ENCODE measurements at regions not wholly inside any gene's neighbourhood (a gene's known extent, or its start where the extent isn't known, plus 50 kb on each side); places are given as distances from the start of the nearest gene placed in this dataset.
A peak's percentile ranks its signal among the peaks of the same experiment; 100 is the strongest.
"Not testable (repeated sequence)": the region's sequence is repeated elsewhere in the genome, so short reads cannot be mapped to it uniquely, and the experiment has no call there.

GRCh38 chr7:25735674-25736242 lies 416.2 kb upstream of the NFE2L3 start:
- Histone ChIP-seq H3K9me3 (no peaks in the 10 kb centered on the region), H3K27ac (no peak overlapping the region), H3K36me3 (replicated peaks in 1 of 2; ENCODE audit: insufficient read depth in 1 of 2, low read depth in 2 of 2) (no peaks in the 10 kb centered on the region), H3K4me3 (no peak overlapping the region), H3K27me3 (no peaks in the 10 kb centered on the region), H3K4me1 (no peaks in the 10 kb centered on the region)
- TF ChIP-seq POLR2A (IDR thresholded peaks at IDR 0.05): no peak
- TF ChIP-seq, protein P1, sequence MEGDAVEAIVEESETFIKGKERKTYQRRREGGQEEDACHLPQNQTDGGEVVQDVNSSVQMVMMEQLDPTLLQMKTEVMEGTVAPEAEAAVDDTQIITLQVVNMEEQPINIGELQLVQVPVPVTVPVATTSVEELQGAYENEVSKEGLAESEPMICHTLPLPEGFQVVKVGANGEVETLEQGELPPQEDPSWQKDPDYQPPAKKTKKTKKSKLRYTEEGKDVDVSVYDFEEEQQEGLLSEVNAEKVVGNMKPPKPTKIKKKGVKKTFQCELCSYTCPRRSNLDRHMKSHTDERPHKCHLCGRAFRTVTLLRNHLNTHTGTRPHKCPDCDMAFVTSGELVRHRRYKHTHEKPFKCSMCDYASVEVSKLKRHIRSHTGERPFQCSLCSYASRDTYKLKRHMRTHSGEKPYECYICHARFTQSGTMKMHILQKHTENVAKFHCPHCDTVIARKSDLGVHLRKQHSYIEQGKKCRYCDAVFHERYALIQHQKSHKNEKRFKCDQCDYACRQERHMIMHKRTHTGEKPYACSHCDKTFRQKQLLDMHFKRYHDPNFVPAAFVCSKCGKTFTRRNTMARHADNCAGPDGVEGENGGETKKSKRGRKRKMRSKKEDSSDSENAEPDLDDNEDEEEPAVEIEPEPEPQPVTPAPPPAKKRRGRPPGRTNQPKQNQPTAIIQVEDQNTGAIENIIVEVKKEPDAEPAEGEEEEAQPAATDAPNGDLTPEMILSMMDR (IDR thresholded peaks at IDR 0.05): no peak
- ATAC-seq: no peak
- intact Hi-C loops (cut with DNase I): no loop called here
- 66 to 77% methylated on average over 8 of the region's 8 CpGs for WGBS, 2 donors
- peak in 1 of 4 donors; percentile 10 for DNase-seq

GRCh38 chr7:25738528-25738927 lies 413.5 kb upstream of the NFE2L3 start:
- DNase-seq (no peak), ATAC-seq (no peak)
- no peak overlapping the region for H3K27ac ChIP-seq
- no peaks in the 10 kb centered on the region for H3K9me3 ChIP-seq
- intact Hi-C loops (cut with DNase I): no loop called here
- WGBS, 2 donors: 76 to 80% methylated on average over 4 of the region's 4 CpGs
- no peak for TF ChIP-seq POLR2A (IDR thresholded peaks at IDR 0.05)
- TF ChIP-seq, protein P1 (IDR thresholded peaks at IDR 0.05): no peak
- H3K36me3 ChIP-seq (replicated peaks in 1 of 2; ENCODE audit: insufficient read depth in 1 of 2, low read depth in 2 of 2): no peaks in the 10 kb centered on the region
- no peaks in the 10 kb centered on the region for H3K27me3 ChIP-seq
- H3K4me3 ChIP-seq: no peak overlapping the region
- H3K4me1 ChIP-seq: no peaks in the 10 kb centered on the region

DNA sequence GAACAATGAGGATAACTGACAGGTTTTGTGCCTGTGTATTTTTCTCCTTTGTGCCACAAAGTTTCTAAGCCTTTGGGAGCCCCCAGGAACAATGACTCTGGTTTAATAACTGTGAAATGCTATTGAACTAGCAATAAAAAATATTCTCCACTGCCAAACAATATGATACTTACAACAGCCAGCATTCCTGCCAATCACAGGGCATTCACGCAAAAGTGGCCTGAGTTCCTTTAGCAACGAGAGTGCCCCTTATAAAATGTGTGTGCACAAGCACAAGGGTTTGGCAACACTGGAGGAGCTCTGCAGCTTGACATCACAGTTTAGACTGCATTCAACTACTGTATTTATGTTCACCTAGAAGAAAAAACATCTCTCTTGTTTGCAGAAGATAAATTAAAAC lies 412.9 kb upstream of the NFE2L3 start:
- H3K4me1 ChIP-seq: no peaks in the 10 kb centered on the region
- no peaks in the 10 kb centered on the region for H3K27me3 ChIP-seq
- no peak overlapping the region for H3K4me3 ChIP-seq
- H3K36me3 ChIP-seq (replicated peaks in 1 of 2; ENCODE audit: insufficient read depth in 1 of 2, low read depth in 2 of 2): no peaks in the 10 kb centered on the region
- TF ChIP-seq, protein P1 (IDR thresholded peaks at IDR 0.05): no peak
- no peak for TF ChIP-seq POLR2A (IDR thresholded peaks at IDR 0.05)
- no peak for ATAC-seq
- no peaks in the 10 kb centered on the region for H3K9me3 ChIP-seq
- no peak for DNase-seq
- WGBS, 2 donors: 78 to 80% methylated on average over 2 of the region's 2 CpGs
- no peak overlapping the region for H3K27ac ChIP-seq
- intact Hi-C loops (cut with DNase I): no loop called here

DNA sequence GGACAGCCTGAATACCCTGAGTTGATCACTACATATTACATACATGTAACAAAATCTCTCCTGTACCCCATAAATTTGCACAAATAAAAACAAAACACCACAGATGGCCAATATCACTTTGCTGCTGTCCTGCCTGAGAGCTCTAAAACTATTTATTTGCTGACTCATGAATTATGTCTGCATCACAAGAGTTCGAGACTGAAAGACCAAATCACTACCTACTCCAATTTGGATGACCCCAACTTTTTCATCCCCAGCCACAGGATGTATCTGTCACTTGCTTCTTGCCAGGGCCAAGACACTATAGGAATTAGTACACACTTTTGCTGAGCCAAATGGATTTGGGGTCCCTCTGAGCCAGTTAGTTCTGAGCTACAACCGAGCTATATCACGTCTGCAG lies 409.7 kb upstream of the NFE2L3 start:
- Histone ChIP-seq H3K4me1 (no peaks in the 10 kb centered on the region), H3K36me3 (replicated peaks in 1 of 2; ENCODE audit: insufficient read depth in 1 of 2, low read depth in 2 of 2) (no peaks in the 10 kb centered on the region), H3K4me3 (no peak overlapping the region), H3K27me3 (no peaks in the 10 kb centered on the region), H3K9me3 (no peaks in the 10 kb centered on the region), H3K27ac (no peak overlapping the region)
- no peak for DNase-seq
- ATAC-seq: no peak
- no peak for TF ChIP-seq POLR2A (IDR thresholded peaks at IDR 0.05)
- TF ChIP-seq, protein P1 (IDR thresholded peaks at IDR 0.05): no peak
- 81 to 83% methylated on average over 3 of the region's 3 CpGs for WGBS, 2 donors
- intact Hi-C loops (cut with DNase I): no loop called here

DNA sequence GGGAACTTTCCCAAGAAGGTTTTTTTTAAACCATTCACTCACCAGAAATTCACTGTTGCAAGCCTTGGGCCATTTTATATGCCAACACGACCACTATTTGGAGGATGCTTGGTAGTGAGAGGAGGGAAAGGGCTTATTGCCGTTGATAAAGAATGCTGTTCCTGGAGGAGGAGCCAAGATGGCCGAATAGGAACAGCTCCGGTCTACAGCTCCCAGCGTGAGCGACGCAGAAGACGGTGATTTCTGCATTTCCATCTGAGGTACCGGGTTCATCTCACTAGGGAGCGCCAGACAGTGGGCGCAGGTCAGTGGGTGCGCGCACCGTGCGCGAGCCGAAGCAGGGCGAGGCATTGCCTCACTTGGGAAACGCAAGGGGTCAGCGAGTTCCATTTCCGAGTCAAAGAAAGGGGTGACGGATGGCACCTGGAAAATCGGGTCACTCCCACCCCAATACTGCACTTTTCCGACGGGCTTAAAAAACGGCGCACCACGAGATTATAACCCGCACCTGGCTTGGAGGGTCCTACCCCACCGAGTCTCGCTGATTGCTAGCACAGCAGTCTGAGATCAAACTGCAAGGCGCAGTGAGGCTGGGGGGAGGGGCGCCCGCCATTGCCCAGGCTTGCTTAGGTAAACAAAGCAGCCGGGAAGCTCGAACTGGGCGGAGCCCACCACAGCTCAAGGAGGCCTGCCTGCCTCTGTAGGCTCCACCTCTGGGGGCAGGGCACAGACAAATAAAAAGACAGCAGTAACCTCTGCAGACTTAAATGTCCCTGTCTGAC lies 408.1 kb upstream of the NFE2L3 start:
- WGBS, 2 donors: 80 to 91% methylated on average over 32 to 34 of the region's 37 CpGs
- ATAC-seq: not testable (repeated sequence)

More for the DNA sequence above, 408.1 kb upstream of the NFE2L3 start:
- H3K4me1 ChIP-seq; H3K27ac ChIP-seq; H3K36me3 ChIP-seq (replicated peaks in 1 of 2; ENCODE audit: insufficient read depth in 1 of 2, low read depth in 2 of 2); H3K4me3 ChIP-seq; H3K9me3 ChIP-seq; intact Hi-C loops (cut with DNase I); DNase-seq; H3K27me3 ChIP-seq: not testable (repeated sequence)
